GM21717 (cell line): ENCODE measurements at regions not wholly inside any gene's neighbourhood (a gene's known extent, or its start where the extent isn't known, plus 50 kb on each side); places are given as distances from the start of the nearest gene placed in this dataset.

Experiments used
- ATAC-seq: cut with Tn5 transposase; IDR thresholded peaks from one replicate; pipeline ENCODE4 v1.9.1; 2021; ENCODE audit warnings: mild to moderate bottlenecking, moderate library complexity; ENCODE audit not compliant: unreplicated experiment

- no peak for ATAC-seq
Observed at GRCh38 chr6:133818320-133818719, 70.6 kb upstream of the TCF21 start.

DNA sequence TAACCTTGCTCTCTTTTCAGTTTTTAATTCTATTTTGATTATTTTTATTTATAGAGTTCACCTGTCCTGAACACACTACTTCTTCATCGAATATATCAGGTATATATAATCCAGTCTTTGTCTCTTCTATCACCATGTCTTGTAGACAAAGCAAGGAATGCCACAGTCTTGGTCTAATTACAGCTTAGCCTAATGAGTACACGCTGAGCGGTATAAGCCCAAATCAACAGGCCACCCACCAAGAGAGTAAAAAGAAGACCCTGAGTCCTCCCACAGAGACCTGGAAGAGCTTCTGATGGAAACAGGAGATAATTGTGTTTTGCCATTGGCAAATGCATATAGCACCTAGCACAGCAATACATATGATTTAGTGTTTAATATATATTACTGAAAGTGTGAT is 68.7 kb upstream of the TCF21 start:
- no peak for ATAC-seq

- no peak for ATAC-seq
Observed at GRCh38 chr6:133827766-133828165, 61.1 kb upstream of the TCF21 start.

DNA sequence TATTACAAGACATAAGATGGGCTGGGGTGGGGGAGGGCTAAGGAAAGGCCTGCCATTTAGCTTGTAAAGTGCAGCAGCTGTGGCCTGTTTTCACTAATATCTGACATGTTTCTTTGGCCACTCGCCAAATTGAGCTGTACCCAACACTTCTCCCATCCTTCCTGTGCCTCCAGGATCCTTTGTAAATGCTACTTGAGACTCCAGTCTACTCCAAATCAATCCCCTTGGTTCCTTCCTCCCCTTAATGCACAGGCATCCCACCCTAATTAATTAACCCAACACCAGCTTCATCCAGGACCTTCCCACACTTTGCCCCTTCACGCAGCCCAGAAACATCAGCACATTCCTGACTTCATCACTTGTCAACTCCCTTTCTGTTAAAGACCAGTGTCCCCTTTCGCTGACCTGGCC is 55.0 kb upstream of the TCF21 start:
- ATAC-seq: no peak

DNA sequence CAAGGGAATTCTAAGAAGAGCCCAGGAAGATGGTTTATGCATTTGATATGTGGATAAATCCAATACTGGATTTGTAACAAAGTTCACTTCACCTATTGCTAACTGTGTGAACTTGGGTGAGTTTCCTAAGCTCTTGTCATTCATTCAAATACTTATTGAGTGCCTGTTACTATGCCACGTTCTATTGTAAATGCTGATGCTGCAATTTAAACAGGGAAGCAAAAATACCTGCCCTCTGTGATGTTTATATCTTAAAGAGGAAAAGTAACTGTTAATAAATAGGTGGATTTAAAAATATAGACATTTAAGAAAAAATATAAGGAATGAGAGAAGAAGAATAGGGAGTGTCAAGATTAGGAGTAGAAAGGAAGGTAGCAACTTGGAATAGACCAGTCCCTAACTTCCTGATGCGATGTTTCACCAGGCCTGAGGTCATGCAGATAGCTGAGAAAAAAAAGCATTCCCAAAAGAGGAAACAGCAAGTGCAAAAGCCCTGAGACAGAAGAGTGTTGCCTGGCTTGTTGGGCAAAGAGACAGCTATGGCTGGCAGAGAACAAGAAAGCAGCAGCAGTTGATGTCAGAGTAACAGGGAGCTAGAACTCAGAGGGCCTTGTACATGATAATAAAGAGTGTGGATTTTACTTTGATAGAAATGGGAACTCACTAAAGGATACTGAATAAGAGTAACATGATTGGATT is 54.3 kb upstream of the TCF21 start:
- no peak for ATAC-seq

DNA sequence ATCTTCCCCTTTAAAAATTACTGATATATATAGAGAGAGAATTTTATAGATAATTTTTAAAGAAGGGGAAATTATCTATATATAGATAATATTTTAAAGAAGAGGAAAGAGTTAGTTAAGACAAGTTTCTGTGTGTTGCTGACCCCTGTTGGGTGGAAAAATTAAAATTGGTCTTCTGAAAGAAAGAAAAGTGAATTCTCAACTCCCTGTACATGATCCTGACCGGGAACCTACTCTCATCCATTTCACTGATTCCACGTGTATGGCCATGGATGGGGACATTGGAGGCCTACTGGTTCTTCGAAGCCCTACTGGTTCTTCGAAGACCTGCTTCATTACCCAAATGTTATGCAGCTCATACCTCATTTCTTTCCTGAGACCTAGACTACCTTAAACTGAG is 53.0 kb upstream of the TCF21 start:
- ATAC-seq: no peak

- ATAC-seq: peak; percentile 83
Observed at GRCh38 chr6:133837801-133838349, 51.0 kb upstream of the TCF21 start.
